ENCODE measurements at regions not wholly inside any gene's neighbourhood (a gene's known extent, or its start where the extent isn't known, plus 50 kb on each side); places are given as distances from the start of the nearest gene placed in this dataset.
A peak's percentile ranks its signal among the peaks of the same experiment; 100 is the strongest.

DNA sequence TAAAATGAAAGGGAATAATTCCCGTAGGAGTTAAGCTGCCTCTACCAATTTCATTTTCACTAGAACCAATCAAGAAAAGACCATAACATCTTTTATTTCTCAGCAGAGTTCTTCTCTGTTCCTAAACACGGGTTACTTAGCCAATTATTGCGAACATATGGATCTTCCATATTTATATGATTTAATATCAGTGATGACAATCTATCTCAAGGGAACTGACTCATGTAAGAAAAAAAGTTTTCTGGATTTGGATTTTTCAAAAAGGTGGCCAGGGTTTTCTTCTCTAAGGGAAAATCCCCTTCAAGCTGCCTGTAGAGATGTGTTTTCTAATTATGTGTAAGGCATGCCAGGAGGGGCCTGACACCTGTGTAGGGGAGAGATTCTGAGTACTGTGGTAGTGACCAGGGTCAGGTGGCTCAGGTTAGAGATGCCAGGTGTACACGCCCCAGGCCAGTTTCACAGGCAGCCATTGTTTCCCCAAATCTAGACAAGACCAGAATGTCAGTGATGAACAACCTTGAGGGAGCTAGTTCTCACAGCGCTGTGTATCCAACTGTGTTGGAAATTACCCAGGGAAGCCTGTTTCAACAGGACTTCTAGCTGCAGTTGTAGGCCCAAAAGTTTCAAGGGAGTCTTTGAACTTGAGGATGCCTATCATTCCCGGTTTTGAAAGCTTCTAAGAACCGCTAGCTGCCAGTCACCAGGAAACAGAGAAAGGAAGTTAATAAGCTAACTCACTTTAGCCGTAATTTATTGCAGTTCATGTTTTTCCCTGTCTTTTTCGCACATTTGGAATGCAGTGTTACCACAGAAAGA, 572.5 kb upstream of the RGMB start:
- no peak overlapping the region for H4K8ac ChIP-seq (ENCODE audit: low read depth in 2 of 2, low read length in 2 of 2)
- H4K91ac ChIP-seq (ENCODE audit: insufficient read depth, low read depth, low read length), result no peak overlapping the region
- H3K9me1 ChIP-seq (ENCODE audit: insufficient read depth, low read length), result no peaks in the 10 kb centered on the region
- 0 out of 2 replicates have a peak, but pooled peaks cover 3% of the 10 kb centered on the region for H3K4me1 ChIP-seq (ENCODE audit: control insufficient read depth, insufficient read depth, low read length)
- no peak overlapping the region for H3K4ac ChIP-seq (ENCODE audit: low read depth, low read length)
- no peak overlapping the region for H2AK9ac ChIP-seq (replicated peaks; ENCODE audit: low read depth, low read length, poor library complexity)
- H3K23ac ChIP-seq (ENCODE audit: low read depth, low read length), result no peak overlapping the region
- H4K5ac ChIP-seq (ENCODE audit: low read depth, low read length), result no peak overlapping the region
- H3K14ac ChIP-seq (replicated peaks; ENCODE audit: low read depth, low read length), result no peak overlapping the region
- no peak overlapping the region for H3K9ac ChIP-seq (ENCODE audit: low read depth, low read length)
- ATAC-seq (ENCODE audit: low read depth), result no peak
- H3K56ac ChIP-seq (ENCODE audit: extremely low read depth, insufficient read depth, low read length), result no peak overlapping the region
- BruUV-seq (replicated peaks), result no TSS peak
- H3K36me3 ChIP-seq (ENCODE audit: control insufficient read depth, insufficient read depth, low read length), result no peaks in the 10 kb centered on the region
- no peaks in the 10 kb centered on the region for H4K20me1 ChIP-seq (ENCODE audit: insufficient read depth, low read length)
- no peak overlapping the region for H3K18ac ChIP-seq (ENCODE audit: low read depth, low read length)
- no peak overlapping the region for H2BK120ac ChIP-seq (ENCODE audit: low read depth, low read length)
- no peak overlapping the region for H2AFZ ChIP-seq (replicated peaks; ENCODE audit: low read length, poor library complexity)
- no peak overlapping the region for H2BK5ac ChIP-seq (ENCODE audit: low read depth, low read length, poor library complexity, severe bottlenecking)
- H2BK15ac ChIP-seq (ENCODE audit: low read depth, low read length), result no peak overlapping the region
- no peak overlapping the region for H2BK20ac ChIP-seq (ENCODE audit: low read depth, low read length)
- in situ Hi-C loops (cut with MboI; ENCODE audit: low sequenced_read_pairs), result no loop called here
- 100% methylated on average over 3 of the region's 9 CpGs; no CpG with 5 or more reads in 1 of the 2 experiments for WGBS, 2 experiments (ENCODE audit: extremely low coverage in 2 of 2, insufficient read length in 1 of 2)
- no peak overlapping the region for H3K4me3 ChIP-seq (ENCODE audit: insufficient read depth, low read depth, low read length)
- no peak overlapping the region for H3K27ac ChIP-seq (ENCODE audit: insufficient read depth, low read length)
- no peak overlapping the region for H3K4me2 ChIP-seq (ENCODE audit: low read depth, low read length)
- intact Hi-C loops (cut with micrococcal nuclease), result no loop called here
- no peaks in the 10 kb centered on the region for H3K9me3 ChIP-seq (ENCODE audit: control insufficient read depth, insufficient read depth, low read length)
- no peaks in the 10 kb centered on the region for H3K27me3 ChIP-seq (ENCODE audit: control insufficient read depth, insufficient read depth, low read length)
- dilution Hi-C loops (cut with HindIII; ENCODE audit: low sequenced_read_pairs, unreplicated experiment), result no loop called here
- DNase-seq, result peak; percentile 31
- no peak overlapping the region for H2AK5ac ChIP-seq (ENCODE audit: low read depth, low read length)
- ChIA-PET POLR2A (ENCODE audit: unreplicated experiment) (no interaction called here), CTCF (interaction anchor here (1.0 kb wide), 1 partner anchor 13 kb away, joined by 3 read pairs; no protein-coding TSS in a partner anchor)
- H3K79me1 ChIP-seq (ENCODE audit: low read depth in 1 of 2, low read length in 2 of 2), result no peaks in the 10 kb centered on the region
- TF ChIP-seq FOS (IDR thresholded peaks at IDR 0.05; ENCODE audit: low read depth, low read length) (no peak), NFE2L2 (IDR thresholded peaks at IDR 0.05; ENCODE audit: low read depth, low read length) (no peak), BHLHE40 (IDR thresholded peaks at IDR 0.05; ENCODE audit: low read depth, low read length) (no peak), MXI1 (IDR thresholded peaks at IDR 0.05; ENCODE audit: borderline replicate concordance, low read depth, low read length) (no peak), SMC3 (IDR thresholded peaks at IDR 0.05; ENCODE audit: low read depth, low read length) (no peak), MAZ (IDR thresholded peaks at IDR 0.05; ENCODE audit: borderline replicate concordance, low read depth, low read length) (no peak), ELK1 (IDR thresholded peaks at IDR 0.05; ENCODE audit: borderline replicate concordance, low read depth, low read length) (no peak), RCOR1 (IDR thresholded peaks at IDR 0.05; ENCODE audit: insufficient replicate concordance, low read length) (no peak), CEBPB (IDR thresholded peaks at IDR 0.05; ENCODE audit: low read depth, low read length) (no peak), MAFK (IDR thresholded peaks at IDR 0.05; ENCODE audit: low read depth, low read length) (no peak)
